Umbilical cord (tissue), 1 donor: ENCODE measurements at regions not wholly inside any gene's neighbourhood (a gene's known extent, or its start where the extent isn't known, plus 50 kb on each side); places are given as distances from the start of the nearest gene placed in this dataset.
A peak's percentile ranks its signal among the peaks of the same experiment; 100 is the strongest.
"Not testable (repeated sequence)": the region's sequence is repeated elsewhere in the genome, so short reads cannot be mapped to it uniquely, and the experiment has no call there.

Experiments used
- DNase-seq: peaks from one replicate; pipeline ENCODE4 v3.0.0-alpha.2; 2015; ENCODE audit warnings: low spot score

GRCh38 chr5:68849103-68849502 is 244.7 kb upstream of the SLC30A5 start:
- no peak for DNase-seq

GRCh38 chr5:68849906-68850305 is 243.9 kb upstream of the SLC30A5 start:
- DNase-seq = peak; percentile 78

DNA sequence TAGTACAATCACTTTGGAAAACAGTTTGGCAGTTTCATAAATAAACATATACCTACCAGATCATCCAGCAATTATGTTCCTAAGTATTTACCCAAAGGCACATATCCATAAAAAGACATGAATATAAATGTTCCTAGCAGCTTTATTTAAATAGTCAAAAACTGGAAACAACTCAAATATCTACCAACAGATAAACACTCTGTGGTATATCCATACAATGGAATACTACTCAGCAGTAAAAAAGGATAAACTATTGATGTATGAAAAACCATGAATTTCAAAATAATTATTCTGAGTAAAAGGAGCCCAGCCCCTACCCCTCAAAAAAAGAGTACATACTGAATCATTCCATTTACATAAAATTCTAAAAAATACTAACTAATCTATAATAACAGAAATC is 232.7 kb upstream of the SLC30A5 start:
- DNase-seq = no peak

GRCh38 chr5:68862560-68862959 is 231.3 kb upstream of the SLC30A5 start:
- DNase-seq = no peak

- not testable (repeated sequence) for DNase-seq
Measured at GRCh38 chr5:68865192-68865591, 228.6 kb upstream of the SLC30A5 start.

DNA sequence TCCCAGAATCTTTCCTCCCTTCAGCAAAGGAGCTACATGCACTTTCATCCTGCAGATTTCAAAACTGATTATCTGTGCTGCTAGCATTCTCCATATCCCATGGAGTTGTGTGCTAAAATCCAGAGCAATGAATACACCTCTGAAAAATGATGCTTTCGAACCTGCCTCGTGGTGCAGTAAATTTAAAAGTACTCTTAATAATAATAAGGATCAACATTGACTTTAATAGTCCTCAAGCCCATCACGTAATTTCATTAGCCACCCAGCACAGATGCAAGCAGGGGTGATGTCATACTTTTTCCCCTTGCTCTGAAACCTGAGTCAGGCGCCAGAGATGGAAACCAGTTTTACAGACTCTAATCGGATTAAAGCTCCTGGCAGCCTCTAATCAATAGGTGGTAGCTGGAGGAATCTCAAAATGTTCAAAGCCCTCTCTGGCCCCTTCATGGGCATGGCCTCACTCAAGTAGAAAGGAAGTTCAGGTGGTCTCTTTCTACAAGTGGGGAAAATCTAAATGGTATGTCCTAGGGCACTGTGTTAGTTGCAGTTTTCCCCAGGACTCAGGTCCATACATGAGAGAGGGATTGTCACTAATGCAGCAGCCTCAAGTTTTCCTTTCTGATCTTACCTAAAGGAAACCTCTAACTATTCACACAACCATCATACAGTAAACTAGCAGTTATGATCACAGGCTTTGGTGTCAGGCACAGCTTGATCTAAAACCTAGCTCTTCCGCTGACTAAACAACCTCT is 221.6 kb upstream of the SLC30A5 start:
- peak; percentile 22 for DNase-seq

DNA sequence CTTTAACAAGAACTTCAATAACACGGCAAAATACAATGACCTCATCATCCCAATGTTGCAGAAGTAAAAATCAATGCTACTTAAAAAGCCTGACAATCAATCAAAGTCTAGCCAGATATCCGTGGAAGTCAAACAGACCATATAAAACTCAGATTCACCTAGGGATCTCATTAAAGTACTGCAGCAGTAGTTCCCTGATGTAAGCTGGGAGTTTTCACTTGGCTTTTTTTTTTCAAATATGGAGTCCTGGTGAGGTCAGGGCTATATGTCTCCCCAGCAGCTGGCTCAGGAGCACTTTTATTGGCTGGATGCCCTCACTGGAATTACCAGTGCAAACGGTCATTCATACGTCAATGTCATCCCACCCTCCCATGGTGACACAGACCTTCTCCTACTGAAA is 220.6 kb upstream of the SLC30A5 start:
- no peak for DNase-seq

DNA sequence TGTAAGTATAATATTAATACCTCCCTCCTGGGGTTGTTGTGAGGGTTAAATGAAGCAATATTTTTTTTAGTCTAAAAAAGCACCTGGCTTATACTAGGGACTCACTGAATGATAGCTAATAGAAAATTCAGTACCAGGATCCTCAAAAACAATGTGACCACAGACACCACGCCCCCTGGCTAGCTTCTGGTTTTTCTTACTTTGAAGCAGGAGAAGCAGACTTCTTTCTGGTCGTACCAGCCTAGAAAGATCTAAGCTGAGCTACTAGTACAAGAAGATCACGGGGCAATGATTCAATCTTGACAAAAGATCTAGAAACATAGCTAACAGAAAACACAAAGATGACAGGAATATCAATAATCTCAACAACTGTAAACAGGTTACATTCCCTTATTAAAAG is 218.5 kb upstream of the SLC30A5 start:
- no peak for DNase-seq

DNA sequence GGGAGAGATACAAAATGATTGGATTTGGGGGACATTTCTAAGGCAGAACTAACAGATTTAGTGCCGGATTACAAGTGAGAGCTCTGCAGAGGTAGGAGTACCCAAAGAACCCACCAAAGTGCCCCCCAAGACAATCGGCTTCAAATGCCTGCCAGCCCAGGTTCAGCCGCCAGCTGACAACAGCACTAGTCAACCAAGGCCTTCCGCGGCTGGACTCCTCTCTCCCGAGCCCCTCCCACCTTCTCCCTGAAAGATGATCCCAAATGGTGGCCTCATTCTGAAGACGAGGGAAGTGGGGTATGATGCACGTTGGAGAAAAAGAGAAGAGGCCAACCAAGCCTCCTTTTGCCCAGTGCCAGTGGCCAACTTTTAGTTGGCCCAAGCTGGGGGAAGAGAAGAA is 210.4 kb upstream of the SLC30A5 start:
- DNase-seq = no peak

GRCh38 chr5:68884144-68884754 is 209.6 kb upstream of the SLC30A5 start:
- peak; percentile 4 for DNase-seq

DNA sequence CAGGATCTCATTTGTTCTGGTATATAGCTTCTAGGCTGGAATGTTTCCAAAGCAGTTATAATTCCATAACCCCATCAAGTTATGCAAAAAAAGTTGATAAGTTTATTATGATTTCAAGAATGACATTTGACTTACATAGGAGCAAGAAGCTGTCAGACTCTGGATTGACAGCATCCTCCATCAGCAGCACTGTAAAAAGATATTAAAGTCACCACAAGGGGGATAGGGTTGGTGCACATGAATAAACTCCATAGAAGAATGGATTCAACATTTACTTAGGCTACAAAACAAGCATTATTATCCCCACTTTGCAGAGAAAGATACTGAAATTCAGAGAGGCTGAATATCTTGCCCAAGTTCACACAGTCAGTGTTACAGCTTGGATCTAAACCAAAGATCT is 208.9 kb upstream of the SLC30A5 start:
- DNase-seq = peak; percentile 6

DNA sequence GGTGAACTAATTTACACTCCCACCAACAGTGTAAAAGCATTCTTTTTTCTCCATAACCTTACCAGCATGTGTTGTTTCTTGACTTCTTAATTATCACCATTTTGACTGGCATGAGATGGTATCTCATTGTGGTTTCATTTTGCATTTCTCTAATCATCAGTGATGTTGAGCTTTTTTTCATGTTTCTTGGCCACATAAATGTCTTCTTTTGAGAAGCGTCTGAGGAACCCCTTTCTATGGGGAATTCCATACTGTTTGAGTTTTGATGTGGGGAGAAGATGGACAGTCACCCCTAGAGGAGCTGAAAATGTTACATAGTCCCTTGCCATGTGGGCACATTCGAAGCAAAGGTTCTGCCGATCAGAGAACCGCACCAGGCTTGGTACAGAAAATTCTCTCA is 207.0 kb upstream of the SLC30A5 start:
- no peak for DNase-seq

DNA sequence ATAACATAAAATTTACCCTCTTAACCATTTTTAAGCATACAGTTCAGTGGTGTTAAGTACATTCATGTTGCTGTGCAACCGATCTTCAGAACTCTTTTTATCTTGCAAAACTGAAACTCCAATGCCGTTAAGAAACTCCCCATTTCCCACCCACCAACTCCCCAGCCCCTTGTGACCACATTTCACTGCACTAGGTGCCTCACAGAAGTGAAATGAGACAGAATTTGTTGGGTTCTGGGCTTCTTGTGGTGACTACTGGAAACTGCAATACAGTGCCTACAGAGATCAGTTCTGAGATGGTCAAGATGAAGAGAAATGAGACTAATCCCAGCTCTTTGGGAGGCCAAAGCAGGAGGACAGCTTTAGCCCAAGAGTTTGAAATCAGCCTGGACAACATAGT is 202.1 kb upstream of the SLC30A5 start:
- DNase-seq = no peak

DNA sequence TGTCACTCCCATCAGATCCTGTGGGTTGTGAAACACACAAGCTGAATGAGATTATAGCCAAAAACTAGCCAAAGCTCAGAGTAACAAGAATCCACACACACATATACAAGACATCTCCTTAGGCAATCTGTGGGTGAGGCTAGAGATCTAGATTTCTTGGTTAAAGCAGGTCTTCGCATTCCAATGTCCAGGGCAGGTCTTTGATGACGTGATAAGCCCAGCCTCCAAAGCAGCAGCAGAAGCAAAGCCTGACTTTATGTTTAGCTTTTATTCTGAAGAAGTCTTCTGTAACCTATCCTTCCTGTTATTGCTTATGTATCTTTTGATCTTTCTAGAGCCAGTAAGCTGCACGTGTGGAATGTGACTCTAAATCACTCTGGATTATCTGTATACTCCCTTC is 199.1 kb upstream of the SLC30A5 start:
- peak; percentile 18 for DNase-seq

GRCh38 chr5:68898951-68899471 is 194.8 kb upstream of the SLC30A5 start:
- no peak for DNase-seq

DNA sequence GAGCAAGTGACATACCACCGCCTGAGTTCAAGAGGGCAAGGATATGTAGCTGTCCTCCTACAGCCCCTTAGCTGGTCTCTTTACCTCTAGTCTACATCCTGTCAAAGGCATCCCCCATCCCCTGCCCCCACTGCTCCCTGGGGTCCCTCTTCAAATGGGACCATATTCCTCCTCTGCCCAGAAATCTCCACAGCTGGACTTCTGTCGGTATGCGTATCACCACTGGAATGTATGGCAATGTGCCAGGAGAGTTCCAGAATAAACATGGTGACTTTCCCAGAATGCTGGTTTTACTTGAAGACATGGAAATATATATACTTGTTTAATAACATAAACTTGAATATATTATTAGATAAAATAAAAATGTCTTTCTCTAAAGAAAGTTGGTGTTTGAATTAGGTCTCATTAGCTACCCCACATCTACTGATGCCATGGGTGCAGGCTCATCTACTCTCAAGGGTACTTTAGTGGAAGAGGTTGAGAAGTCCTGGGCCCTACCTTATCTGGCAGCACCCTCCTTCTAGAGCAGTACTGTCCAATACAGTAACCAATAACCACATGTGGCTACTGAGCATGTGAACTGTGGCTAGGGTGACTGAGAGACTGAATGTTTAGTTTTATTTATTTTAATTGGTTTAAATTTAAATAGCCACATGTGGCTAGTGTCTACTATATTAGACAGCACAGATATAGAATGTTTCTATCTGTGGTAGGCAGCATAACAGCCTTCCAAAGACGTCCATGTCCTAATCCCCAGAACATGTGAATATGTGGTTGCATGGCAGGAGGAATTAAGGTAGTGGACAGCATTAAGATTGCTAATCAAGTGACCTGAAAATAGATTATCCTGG is 181.7 kb upstream of the SLC30A5 start:
- peak; percentile 12 for DNase-seq

GRCh38 chr5:68915079-68915478 is 178.7 kb upstream of the SLC30A5 start:
- no peak for DNase-seq

DNA sequence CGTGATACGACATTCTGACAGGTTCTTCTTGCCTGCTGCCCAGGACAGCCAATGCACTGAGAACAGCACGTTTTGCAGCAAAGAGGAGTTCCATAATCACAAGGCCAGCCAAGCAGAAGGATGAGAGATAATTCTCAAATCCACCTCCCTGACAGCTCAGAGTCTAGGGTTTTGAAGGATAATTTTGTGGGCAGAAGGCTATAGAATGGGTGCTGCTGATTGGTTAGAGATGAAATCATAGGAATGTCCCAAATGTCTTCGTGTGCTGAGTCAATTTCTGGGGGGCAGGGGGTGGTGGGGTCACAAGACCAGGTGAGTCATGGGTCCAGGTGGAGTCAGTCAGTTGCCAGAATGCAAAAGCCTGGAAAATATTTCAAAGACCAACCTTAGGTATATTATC is 175.5 kb upstream of the SLC30A5 start:
- no peak for DNase-seq

GRCh38 chr5:68919988-68920490 is 173.8 kb upstream of the SLC30A5 start:
- DNase-seq = no peak

DNA sequence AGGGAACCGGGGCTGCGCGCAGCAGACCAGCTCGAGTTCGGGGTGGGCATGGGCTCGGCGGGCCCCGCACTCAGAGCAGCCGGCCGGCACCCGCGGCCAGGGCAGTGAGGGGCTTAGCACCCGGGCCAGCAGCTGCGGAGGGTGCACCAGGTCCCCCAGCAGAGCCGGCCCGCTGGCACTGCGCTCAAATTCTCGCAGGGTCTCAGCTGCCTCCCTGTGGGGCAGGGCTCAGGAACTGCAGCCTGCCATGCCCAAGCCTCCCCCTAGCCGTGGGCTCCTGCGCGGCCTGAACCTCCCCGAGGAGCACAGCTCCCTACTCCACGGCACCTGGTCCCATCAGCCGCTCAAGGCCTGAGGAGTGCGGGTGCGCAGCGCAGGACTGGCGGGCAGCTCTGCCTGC is 172.9 kb upstream of the SLC30A5 start:
- DNase-seq = no peak

GRCh38 chr5:68922172-68922987 is 171.4 kb upstream of the SLC30A5 start:
- no peak for DNase-seq
